HuH-7.5 (cell line): ENCODE measurements at regions not wholly inside any gene's neighbourhood (a gene's known extent, or its start where the extent isn't known, plus 50 kb on each side); places are given as distances from the start of the nearest gene placed in this dataset.
A peak's percentile ranks its signal among the peaks of the same experiment; 100 is the strongest.

Source experiments
- DNase-seq: peaks from one replicate; pipeline ENCODE4 v3.0.0; 2011; ENCODE audit warnings: low spot score

- no peak for DNase-seq
Observed at GRCh38 chrX:43581888-43582539, 74.1 kb upstream of the MAOA start.

DNA sequence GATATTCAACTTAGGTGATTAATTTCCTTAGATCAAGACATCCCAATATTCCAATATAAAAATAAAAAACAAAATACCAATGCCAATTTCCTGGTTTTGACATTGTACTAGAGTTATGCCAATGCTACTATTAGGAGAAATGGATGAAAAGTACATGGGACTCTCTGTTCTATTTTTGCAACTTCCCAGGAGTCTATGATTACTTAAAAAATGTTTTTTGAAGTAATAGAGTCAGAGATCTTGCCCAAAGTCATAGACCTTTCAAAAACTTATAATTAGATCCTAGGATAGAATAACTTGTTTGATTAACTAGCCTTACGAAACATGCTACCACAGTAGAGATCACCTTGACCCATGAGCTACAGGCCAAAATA is 73.6 kb upstream of the MAOA start:
- DNase-seq: no peak

- no peak for DNase-seq
Observed at GRCh38 chrX:43585922-43586321, 70.2 kb upstream of the MAOA start.

DNA sequence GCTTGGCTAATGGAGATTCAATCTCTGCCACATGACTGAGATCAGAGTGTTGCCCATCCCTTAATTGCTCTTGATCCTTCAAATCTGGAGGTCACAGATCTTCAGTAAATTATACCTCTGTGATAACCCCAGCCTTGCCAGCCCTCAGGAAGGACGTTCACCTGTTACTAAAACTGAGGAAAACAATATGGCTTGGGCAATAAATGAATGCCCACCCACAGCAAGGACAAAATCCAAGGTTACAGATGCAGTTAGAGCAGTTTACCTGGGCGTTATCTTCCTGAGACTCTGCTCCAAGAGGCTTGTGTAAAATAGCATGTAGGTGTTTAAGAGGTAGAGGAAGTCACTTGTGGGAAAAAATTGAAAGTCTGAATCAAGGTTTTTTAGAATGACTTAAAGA is 69.3 kb upstream of the MAOA start:
- no peak for DNase-seq

DNA sequence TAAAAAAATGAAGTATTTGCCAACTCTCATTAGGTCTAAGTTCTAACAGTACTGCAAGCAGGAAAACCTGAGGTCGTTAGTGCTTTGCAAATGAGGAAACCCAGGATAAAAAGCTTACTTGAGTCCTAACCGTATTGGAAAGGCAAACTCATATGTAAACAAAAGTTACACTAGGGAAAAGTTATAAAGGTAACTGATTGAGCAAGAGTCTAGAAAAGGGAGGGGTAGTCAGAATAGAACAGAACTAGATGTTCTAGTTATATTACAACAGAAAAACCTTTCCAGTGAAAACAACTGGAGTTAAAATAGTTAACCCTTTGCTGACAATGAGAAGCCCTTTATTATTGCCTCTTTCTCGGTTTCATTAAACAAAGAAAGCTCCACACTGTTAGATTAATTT is 66.4 kb upstream of the MAOA start:
- peak; percentile 9 for DNase-seq

DNA sequence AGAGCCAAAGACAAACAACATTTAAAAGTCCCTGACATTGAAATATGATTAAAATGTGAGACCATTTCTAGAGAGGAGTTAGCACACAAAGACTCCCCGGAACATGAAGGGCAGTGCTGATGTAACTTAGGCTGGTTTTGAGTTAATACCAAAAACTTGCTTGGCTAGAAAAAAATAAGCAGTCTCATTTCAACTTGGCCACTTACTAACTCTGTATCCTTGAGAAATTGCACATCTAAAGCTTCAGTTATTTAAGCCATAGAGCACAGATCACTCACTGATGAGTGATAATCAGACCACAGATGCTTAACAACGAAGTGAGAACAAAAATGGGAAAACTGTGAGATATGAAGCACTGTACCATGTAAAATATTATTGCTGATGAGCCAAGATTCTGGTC is 65.9 kb upstream of the MAOA start:
- no peak for DNase-seq

DNA sequence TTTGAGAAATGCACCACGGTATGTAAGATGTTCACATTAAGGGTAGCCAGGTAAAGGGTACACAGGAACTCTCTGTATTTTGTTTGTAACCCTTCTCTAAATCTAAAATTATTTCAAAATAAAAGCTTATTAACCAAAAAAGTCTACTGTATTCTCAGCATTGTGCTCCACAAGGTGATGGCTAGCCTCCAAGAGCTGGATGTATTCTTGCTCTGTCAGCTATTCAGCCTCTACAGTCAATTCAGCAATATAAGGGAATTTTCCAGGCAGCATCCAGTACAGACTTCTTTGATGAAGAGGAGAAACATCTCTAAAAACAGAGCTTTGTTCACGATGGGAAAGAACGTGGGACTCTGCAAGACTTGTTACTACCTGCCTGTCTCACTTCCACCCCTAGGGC is 63.5 kb upstream of the MAOA start:
- no peak for DNase-seq

- DNase-seq: no peak
Observed at GRCh38 chrX:43595931-43596330, 60.2 kb upstream of the MAOA start.

DNA sequence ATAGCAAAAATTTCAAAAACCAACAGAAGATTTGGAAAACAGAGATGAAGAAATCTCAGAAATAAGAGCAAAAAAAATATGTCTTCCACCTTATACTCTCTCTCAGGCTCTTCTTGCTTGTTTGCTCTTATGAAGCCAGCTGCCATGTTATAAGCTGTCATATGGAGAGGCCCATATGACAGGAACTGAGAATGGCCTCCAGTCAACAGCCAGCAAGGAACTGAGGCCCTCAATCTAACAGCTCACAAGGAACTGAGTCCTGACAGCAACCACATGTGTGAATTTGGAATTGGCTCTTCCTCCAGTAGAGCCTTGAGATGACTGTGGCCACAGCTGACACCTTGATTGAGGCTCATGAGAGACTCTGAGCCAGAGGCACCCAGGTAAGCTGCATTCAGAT is 51.3 kb upstream of the MAOA start:
- no peak for DNase-seq

- DNase-seq: no peak
Observed at GRCh38 chrX:43605351-43605750, 50.7 kb upstream of the MAOA start.
